ENCODE measurements at regions not wholly inside any gene's neighbourhood (a gene's known extent, or its start where the extent isn't known, plus 50 kb on each side); places are given as distances from the start of the nearest gene placed in this dataset.

- peaks cover 10% of the 10 kb centered on the region; the same call in 1 of the 2 replicates for H3K9me3 ChIP-seq (ENCODE audit: insufficient read depth, low read depth, low read length)
- TF ChIP-seq CTCF (conservative IDR thresholded peaks at IDR 0.05; ENCODE audit: low read length) (no peak), EZH2phosphoT487 (IDR thresholded peaks at IDR 0.05; ENCODE audit: borderline replicate concordance) (no peak)
- peaks cover 24% of the 10 kb centered on the region for H3K4me1 ChIP-seq (ENCODE audit: insufficient read depth, low read length, poor library complexity, severe bottlenecking)
- no peaks in the 10 kb centered on the region for H3K27me3 ChIP-seq (ENCODE audit: insufficient read depth, low read length, poor library complexity, severe bottlenecking)
- no peaks in the 10 kb centered on the region for H3K9me2 ChIP-seq (replicated peaks; ENCODE audit: low read depth, low read length)
- peak overlapping the region; percentile 16 for H3K4me2 ChIP-seq (ENCODE audit: low read depth, low read length, poor library complexity, severe bottlenecking)
- H3K9ac ChIP-seq (ENCODE audit: low read depth, low read length, poor library complexity, severe bottlenecking): no peak overlapping the region
- no peaks in the 10 kb centered on the region for H3K79me2 ChIP-seq (ENCODE audit: insufficient read depth, low read length)
- no peaks in the 10 kb centered on the region for H4K20me1 ChIP-seq (ENCODE audit: insufficient read depth, low read length, poor library complexity, severe bottlenecking)
- no peaks in the 10 kb centered on the region for H3F3A ChIP-seq (ENCODE audit: low read depth)
- H3K4me3 ChIP-seq (ENCODE audit: low read length, poor library complexity, severe bottlenecking): no peak overlapping the region
- H2AFZ ChIP-seq (ENCODE audit: low read length): 0 out of 2 replicates have a peak overlapping the region, but pooled peaks have one; percentile 23
- H3K36me3 ChIP-seq (ENCODE audit: insufficient read depth, low read length): no peaks in the 10 kb centered on the region
These were observed 382.7 kb downstream of the SFMBT2 start for GRCh38 chr10:7027913-7028808.

DNA sequence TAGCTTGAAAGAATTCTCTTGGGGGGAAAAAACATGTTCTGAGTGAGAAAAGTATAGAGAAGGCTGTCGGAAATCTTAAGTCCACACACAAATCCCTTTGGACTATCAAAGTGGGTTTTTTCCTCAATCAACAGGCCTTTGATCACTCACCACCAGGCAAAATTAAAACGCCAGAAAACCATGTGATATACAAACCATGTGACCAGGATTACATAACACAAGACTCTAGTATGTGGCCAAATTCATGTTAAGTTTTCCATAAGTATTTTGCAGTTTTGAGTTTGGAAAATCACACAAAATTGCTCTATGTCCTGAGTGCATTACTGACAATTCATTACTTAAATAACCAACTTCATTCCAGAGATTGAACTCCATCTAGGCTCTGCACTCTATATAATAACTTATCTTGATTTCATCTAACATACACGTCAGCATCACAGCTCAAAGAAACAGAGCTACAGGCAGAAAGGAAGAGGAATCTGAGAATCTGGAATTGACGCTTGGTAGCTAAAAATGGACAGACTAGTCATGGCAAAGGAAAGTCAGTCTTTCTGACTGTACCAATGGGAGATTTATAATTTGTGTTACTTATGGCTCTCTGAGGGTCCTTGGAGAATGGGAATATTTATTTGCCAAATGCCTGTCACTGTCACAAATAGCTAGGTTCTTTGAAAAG is 383.5 kb downstream of the SFMBT2 start:
- Histone ChIP-seq H3K36me3 (ENCODE audit: insufficient read depth, low read length) (no peaks in the 10 kb centered on the region), H3K4me3 (ENCODE audit: low read length, poor library complexity, severe bottlenecking) (no peak overlapping the region), H3K4me1 (ENCODE audit: insufficient read depth, low read length, poor library complexity, severe bottlenecking) (peaks cover 16% of the 10 kb centered on the region), H3K79me2 (ENCODE audit: insufficient read depth, low read length) (no peaks in the 10 kb centered on the region), H3K9ac (ENCODE audit: low read depth, low read length, poor library complexity, severe bottlenecking) (no peak overlapping the region), H3K4me2 (ENCODE audit: low read depth, low read length, poor library complexity, severe bottlenecking) (no peak overlapping the region), H3K27me3 (ENCODE audit: insufficient read depth, low read length, poor library complexity, severe bottlenecking) (no peaks in the 10 kb centered on the region), H3K9me3 (ENCODE audit: insufficient read depth, low read depth, low read length) (peaks cover 10% of the 10 kb centered on the region; the same call in 1 of the 2 replicates), H2AFZ (ENCODE audit: low read length) (no peak overlapping the region), H3F3A (ENCODE audit: low read depth) (no peaks in the 10 kb centered on the region), H3K9me2 (replicated peaks; ENCODE audit: low read depth, low read length) (no peaks in the 10 kb centered on the region), H4K20me1 (ENCODE audit: insufficient read depth, low read length, poor library complexity, severe bottlenecking) (no peaks in the 10 kb centered on the region)
- TF ChIP-seq CTCF (conservative IDR thresholded peaks at IDR 0.05; ENCODE audit: low read length): no peak
- TF ChIP-seq EZH2phosphoT487 (IDR thresholded peaks at IDR 0.05; ENCODE audit: borderline replicate concordance): no peak

DNA sequence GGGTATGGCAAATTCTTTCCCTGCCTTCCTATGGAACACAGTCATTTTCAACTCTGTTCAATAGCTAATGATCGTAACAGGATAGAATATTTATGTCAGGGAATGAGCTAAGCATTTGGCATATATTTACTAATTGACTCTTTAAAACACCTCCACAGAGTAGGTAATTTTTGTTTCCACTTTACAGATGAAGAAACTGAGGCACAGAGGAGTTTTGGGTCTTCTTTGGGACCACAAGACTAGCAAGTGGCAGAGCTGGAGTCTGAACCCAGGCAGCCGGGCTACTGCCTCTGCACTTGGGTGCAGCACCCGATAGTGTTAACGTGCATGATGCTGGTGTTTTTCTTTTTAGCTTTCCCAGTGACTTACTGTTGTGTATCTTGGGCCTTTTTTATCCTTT is 384.0 kb downstream of the SFMBT2 start:
- Histone ChIP-seq H3K4me2 (ENCODE audit: low read depth, low read length, poor library complexity, severe bottlenecking) (no peak overlapping the region), H3K36me3 (ENCODE audit: insufficient read depth, low read length) (no peaks in the 10 kb centered on the region), H4K20me1 (ENCODE audit: insufficient read depth, low read length, poor library complexity, severe bottlenecking) (no peaks in the 10 kb centered on the region), H3F3A (ENCODE audit: low read depth) (no peaks in the 10 kb centered on the region), H3K9me3 (ENCODE audit: insufficient read depth, low read depth, low read length) (peaks cover 10% of the 10 kb centered on the region), H3K9ac (ENCODE audit: low read depth, low read length, poor library complexity, severe bottlenecking) (no peak overlapping the region), H3K79me2 (ENCODE audit: insufficient read depth, low read length) (no peaks in the 10 kb centered on the region), H3K4me3 (ENCODE audit: low read length, poor library complexity, severe bottlenecking) (no peak overlapping the region), H3K27me3 (ENCODE audit: insufficient read depth, low read length, poor library complexity, severe bottlenecking) (no peaks in the 10 kb centered on the region), H3K4me1 (ENCODE audit: insufficient read depth, low read length, poor library complexity, severe bottlenecking) (peaks cover 14% of the 10 kb centered on the region), H3K9me2 (replicated peaks; ENCODE audit: low read depth, low read length) (no peaks in the 10 kb centered on the region), H2AFZ (ENCODE audit: low read length) (no peak overlapping the region)
- no peak for TF ChIP-seq EZH2phosphoT487 (IDR thresholded peaks at IDR 0.05; ENCODE audit: borderline replicate concordance)
- no peak for TF ChIP-seq CTCF (conservative IDR thresholded peaks at IDR 0.05; ENCODE audit: low read length)

Measured in Loucy (cell line).